ENCODE measurements at regions not wholly inside any gene's neighbourhood (a gene's known extent, or its start where the extent isn't known, plus 50 kb on each side); places are given as distances from the start of the nearest gene placed in this dataset.

DNA sequence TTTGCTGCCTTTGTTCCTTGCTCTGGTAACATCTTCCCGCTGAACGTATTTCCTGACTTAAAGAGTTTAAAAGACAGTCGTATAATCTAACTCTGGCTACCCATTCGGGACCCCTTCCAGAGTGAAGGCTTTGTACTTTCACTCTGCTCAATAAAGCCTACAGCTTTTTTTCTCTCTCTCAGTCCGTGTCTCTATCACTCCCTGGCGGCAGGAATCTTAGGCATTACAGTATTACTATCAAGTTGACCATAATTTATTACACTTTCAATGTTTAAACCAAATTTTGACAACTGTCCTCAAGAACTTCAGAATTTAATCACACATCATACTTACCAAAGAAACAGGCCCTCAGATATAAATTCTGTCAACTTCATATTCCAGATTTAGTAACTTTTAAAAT, 967.9 kb downstream of the FSCB start (continued):
- TF ChIP-seq, protein P1, sequence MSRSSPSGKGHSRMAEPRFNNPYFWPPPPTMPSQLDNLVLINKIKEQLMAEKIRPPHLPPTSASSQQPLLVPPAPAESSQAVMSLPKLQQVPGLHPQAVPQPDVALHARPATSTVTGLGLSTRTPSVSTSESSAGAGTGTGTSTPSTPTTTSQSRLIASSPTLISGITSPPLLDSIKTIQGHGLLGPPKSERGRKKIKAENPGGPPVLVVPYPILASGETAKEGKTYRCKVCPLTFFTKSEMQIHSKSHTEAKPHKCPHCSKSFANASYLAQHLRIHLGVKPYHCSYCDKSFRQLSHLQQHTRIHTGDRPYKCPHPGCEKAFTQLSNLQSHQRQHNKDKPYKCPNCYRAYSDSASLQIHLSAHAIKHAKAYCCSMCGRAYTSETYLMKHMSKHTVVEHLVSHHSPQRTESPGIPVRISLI (CRISPR knock-in tag; IDR thresholded peaks at IDR 0.05; ENCODE audit: borderline replicate concordance) = peak; percentile 80
- TF ChIP-seq, protein P2, sequence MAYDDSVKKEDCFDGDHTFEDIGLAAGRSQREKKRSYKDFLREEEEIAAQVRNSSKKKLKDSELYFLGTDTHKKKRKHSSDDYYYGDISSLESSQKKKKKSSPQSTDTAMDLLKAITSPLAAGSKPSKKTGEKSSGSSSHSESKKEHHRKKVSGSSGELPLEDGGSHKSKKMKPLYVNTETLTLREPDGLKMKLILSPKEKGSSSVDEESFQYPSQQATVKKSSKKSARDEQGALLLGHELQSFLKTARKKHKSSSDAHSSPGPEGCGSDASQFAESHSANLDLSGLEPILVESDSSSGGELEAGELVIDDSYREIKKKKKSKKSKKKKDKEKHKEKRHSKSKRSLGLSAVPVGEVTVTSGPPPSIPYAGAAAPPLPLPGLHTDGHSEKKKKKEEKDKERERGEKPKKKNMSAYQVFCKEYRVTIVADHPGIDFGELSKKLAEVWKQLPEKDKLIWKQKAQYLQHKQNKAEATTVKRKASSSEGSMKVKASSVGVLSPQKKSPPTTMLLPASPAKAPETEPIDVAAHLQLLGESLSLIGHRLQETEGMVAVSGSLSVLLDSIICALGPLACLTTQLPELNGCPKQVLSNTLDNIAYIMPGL (CRISPR knock-in tag; IDR thresholded peaks at IDR 0.05; ENCODE audit: borderline replicate concordance in 1 of 2, low read depth in 1 of 2) = peak in 1 of 2 experiments; percentile 31; a peak in 1 of 4 replicates
- TF ChIP-seq, protein P3, sequence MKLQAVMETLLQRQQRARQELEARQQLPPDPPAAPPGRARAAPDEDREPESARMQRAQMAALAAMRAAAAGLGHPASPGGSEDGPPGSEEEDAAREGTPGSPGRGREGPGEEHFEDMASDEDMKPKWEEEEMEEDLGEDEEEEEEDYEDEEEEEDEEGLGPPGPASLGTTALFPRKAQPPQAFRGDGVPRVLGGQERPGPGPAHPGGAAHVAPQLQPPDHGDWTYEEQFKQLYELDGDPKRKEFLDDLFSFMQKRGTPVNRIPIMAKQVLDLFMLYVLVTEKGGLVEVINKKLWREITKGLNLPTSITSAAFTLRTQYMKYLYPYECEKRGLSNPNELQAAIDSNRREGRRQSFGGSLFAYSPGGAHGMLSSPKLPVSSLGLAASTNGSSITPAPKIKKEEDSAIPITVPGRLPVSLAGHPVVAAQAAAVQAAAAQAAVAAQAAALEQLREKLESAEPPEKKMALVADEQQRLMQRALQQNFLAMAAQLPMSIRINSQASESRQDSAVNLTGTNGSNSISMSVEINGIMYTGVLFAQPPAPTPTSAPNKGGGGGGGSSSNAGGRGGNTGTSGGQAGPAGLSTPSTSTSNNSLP (IDR thresholded peaks at IDR 0.05; ENCODE audit: low read depth, low read length) = peak; percentile 58; the same call in 1 of the 2 replicates

DNA sequence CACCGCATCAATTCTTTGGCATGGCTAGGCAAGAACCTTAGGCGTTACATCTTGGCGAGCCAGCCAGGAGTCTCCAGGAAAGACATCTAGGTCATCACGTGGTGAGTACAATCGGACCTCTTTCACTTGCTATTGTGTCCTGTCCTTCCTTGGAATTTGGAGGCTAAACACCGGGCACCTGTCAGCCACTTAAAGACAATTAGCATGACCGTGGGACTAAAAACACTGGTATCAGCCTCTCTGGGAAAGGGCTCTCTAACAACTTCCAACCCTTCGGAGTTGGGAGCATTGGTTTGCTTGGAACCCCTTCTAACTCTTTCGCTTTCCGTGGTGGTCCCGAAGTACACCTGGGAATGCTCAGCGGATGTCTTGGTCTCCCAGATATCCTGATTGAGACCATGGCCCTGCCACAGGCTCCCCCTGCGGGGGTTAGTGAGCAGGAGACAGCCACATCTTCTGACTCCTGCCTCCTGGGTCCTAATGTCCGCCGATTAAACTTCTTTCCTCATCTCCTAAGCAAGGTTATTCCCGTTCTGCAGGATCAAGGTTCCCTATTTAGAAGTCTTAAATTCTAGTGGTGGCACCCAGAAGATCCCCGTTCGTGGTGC, 971.7 kb downstream of the FSCB start:
- WGBS (ENCODE audit: low lambda C conversion rate) = 45% methylated on average over 15 of the region's 18 CpGs
- CTCF ChIA-PET (ENCODE audit: low intra/inter-chr PET ratio, low total read pairs) = no interaction called here
- H3K9me3 ChIP-seq (ENCODE audit: low read length) = no peaks in the 10 kb centered on the region
- no peak overlapping the region for H3K4me3 ChIP-seq (replicated peaks in 1 of 3; ENCODE audit: insufficient read depth in 1 of 3, low read depth in 2 of 3, low read length in 3 of 3)
- POLR2A ChIA-PET = no interaction called here
- no peaks in the 10 kb centered on the region for H4K20me1 ChIP-seq (ENCODE audit: insufficient read depth, low read length)
- no peaks in the 10 kb centered on the region for H3K79me2 ChIP-seq (ENCODE audit: insufficient read depth, low read length)
- H3K27me3 ChIP-seq (ENCODE audit: control insufficient read depth in 1 of 2, insufficient read depth in 2 of 2, low read length in 2 of 2) = no peaks in the 10 kb centered on the region
- intact Hi-C loops (cut with micrococcal nuclease; ENCODE audit: unreplicated experiment) (loop anchor here (5.0 kb wide), 1 partner anchor 1313 kb away; no protein-coding TSS in a partner anchor), in situ Hi-C loops (cut with HindIII; ENCODE audit: extremely low pct_ligation_motif_present, low pct_unique_long_range_greater_than_20kb) (no loop called here)
- H3K4me2 ChIP-seq (ENCODE audit: low read depth, low read length) = peak overlapping the region; percentile 27; the same call in 1 of the 2 replicates
- H3K36me3 ChIP-seq (replicated peaks in 1 of 2; ENCODE audit: control insufficient read depth in 1 of 2, insufficient read depth in 2 of 2, low read length in 2 of 2) = no peaks in the 10 kb centered on the region
- H3K4me1 ChIP-seq (ENCODE audit: insufficient read depth, low read length) = 0 out of 2 replicates have a peak, but pooled peaks cover 6% of the 10 kb centered on the region
- no peak overlapping the region for H3K27ac ChIP-seq (ENCODE audit: extremely low read length, insufficient read depth, low read length)
- no peak overlapping the region for H3K9ac ChIP-seq (ENCODE audit: insufficient read depth, low read depth, low read length)
- BruUV-seq (replicated peaks) = no TSS peak
- no peak for DNase-seq (ENCODE audit: low spot score)
- no peak overlapping the region for H2AFZ ChIP-seq (ENCODE audit: low read length)
- no peak for ATAC-seq
- no peak for FAIRE-seq
- TF ChIP-seq ISL2 (CRISPR knock-in tag; IDR thresholded peaks at IDR 0.05) = no peak
- no peak for TF ChIP-seq ELF1 (CRISPR knock-in tag; IDR thresholded peaks at IDR 0.05)
- TF ChIP-seq, protein P4, sequence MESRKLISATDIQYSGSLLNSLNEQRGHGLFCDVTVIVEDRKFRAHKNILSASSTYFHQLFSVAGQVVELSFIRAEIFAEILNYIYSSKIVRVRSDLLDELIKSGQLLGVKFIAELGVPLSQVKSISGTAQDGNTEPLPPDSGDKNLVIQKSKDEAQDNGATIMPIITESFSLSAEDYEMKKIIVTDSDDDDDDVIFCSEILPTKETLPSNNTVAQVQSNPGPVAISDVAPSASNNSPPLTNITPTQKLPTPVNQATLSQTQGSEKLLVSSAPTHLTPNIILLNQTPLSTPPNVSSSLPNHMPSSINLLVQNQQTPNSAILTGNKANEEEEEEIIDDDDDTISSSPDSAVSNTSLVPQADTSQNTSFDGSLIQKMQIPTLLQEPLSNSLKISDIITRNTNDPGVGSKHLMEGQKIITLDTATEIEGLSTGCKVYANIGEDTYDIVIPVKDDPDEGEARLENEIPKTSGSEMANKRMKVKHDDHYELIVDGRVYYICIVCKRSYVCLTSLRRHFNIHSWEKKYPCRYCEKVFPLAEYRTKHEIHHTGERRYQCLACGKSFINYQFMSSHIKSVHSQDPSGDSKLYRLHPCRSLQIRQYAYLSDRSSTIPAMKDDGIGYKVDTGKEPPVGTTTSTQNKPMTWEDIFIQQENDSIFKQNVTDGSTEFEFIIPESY (CRISPR knock-in tag; IDR thresholded peaks at IDR 0.05) = no peak
- TF ChIP-seq RFX1 (IDR thresholded peaks at IDR 0.05) = no peak
- no peak for TF ChIP-seq HOXD1 (CRISPR knock-in tag; IDR thresholded peaks at IDR 0.05)
- TF ChIP-seq ZNF772 (CRISPR knock-in tag; IDR thresholded peaks at IDR 0.05) = no peak
- no peak for TF ChIP-seq CBFB (CRISPR knock-in tag; IDR thresholded peaks at IDR 0.05)
- TF ChIP-seq, protein P5, sequence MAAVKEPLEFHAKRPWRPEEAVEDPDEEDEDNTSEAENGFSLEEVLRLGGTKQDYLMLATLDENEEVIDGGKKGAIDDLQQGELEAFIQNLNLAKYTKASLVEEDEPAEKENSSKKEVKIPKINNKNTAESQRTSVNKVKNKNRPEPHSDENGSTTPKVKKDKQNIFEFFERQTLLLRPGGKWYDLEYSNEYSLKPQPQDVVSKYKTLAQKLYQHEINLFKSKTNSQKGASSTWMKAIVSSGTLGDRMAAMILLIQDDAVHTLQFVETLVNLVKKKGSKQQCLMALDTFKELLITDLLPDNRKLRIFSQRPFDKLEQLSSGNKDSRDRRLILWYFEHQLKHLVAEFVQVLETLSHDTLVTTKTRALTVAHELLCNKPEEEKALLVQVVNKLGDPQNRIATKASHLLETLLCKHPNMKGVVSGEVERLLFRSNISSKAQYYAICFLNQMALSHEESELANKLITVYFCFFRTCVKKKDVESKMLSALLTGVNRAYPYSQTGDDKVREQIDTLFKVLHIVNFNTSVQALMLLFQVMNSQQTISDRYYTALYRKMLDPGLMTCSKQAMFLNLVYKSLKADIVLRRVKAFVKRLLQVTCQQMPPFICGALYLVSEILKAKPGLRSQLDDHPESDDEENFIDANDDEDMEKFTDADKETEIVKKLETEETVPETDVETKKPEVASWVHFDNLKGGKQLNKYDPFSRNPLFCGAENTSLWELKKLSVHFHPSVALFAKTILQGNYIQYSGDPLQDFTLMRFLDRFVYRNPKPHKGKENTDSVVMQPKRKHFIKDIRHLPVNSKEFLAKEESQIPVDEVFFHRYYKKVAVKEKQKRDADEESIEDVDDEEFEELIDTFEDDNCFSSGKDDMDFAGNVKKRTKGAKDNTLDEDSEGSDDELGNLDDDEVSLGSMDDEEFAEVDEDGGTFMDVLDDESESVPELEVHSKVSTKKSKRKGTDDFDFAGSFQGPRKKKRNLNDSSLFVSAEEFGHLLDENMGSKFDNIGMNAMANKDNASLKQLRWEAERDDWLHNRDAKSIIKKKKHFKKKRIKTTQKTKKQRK (IDR thresholded peaks at IDR 0.05; ENCODE audit: low read length) = no peak
- TF ChIP-seq HDAC2 (CRISPR knock-in tag; IDR thresholded peaks at IDR 0.05) = no peak
- no peak for TF ChIP-seq ZFP41 (CRISPR knock-in tag; IDR thresholded peaks at IDR 0.05; ENCODE audit: borderline replicate concordance)
